ENCODE measurements at regions not wholly inside any gene's neighbourhood (a gene's known extent, or its start where the extent isn't known, plus 50 kb on each side); places are given as distances from the start of the nearest gene placed in this dataset.
"Not testable (repeated sequence)": the region's sequence is repeated elsewhere in the genome, so short reads cannot be mapped to it uniquely, and the experiment has no call there.

GRCh38 chr15:32513378-32513777 lies 57.9 kb upstream of the GOLGA8O start:
- not testable (repeated sequence) for DNase-seq; ATAC-seq (ENCODE audit: insufficient read depth, low FRiP score); H3K36me3 ChIP-seq (ENCODE audit: control insufficient read depth in 4 of 4, insufficient read depth in 4 of 4, low read length in 4 of 4)

GRCh38 chr15:32510027-32510426 lies 54.6 kb upstream of the GOLGA8O start:
- H3K4me3 ChIP-seq; H3K9me3 ChIP-seq (ENCODE audit: control insufficient read depth in 4 of 4, insufficient read depth in 3 of 4, low read length in 3 of 4); H3K9ac ChIP-seq (ENCODE audit: insufficient read depth in 1 of 2, low read length in 2 of 2); H3K4me1 ChIP-seq (ENCODE audit: control insufficient read depth in 5 of 5, insufficient read depth in 5 of 5, low read length in 5 of 5); DNase-seq; H3K27ac ChIP-seq (ENCODE audit: low read depth in 1 of 2, low read length in 1 of 2); H3K36me3 ChIP-seq (ENCODE audit: control insufficient read depth in 4 of 4, insufficient read depth in 4 of 4, low read length in 4 of 4); H3K27me3 ChIP-seq (ENCODE audit: control insufficient read depth in 3 of 3, insufficient read depth in 3 of 3, low read length in 2 of 3); ATAC-seq (ENCODE audit: insufficient read depth, low FRiP score): not testable (repeated sequence)

More at GRCh38 chr15:32513378-32513777, 57.9 kb upstream of the GOLGA8O start:
- not testable (repeated sequence) for H3K27me3 ChIP-seq (ENCODE audit: control insufficient read depth in 3 of 3, insufficient read depth in 3 of 3, low read length in 2 of 3); H3K9ac ChIP-seq (ENCODE audit: insufficient read depth in 1 of 2, low read length in 2 of 2); H3K4me3 ChIP-seq; H3K27ac ChIP-seq (ENCODE audit: low read depth in 1 of 2, low read length in 1 of 2); H3K4me1 ChIP-seq (ENCODE audit: control insufficient read depth in 5 of 5, insufficient read depth in 5 of 5, low read length in 5 of 5); H3K9me3 ChIP-seq (ENCODE audit: control insufficient read depth in 4 of 4, insufficient read depth in 3 of 4, low read length in 3 of 4)

DNA sequence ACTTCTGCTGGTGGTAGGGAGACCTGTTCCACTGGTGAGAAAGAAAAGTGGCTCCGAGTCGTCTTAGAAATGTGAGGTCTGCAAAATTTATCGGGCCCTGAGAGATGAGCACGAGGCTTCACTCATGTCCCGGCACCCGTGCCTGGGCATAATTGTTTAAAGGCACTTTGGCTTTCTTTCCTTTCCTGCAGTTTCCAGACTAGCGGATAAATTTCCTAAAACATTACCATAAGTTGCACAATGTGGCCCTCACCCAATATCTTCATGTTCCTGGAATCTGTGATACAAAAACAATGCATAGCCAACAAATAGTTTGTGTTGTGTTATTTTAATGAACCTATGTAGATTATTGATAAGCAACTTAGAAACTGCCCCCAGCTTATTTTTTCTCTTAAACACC lies 52.6 kb upstream of the GOLGA8O start:
- H3K27me3 ChIP-seq (ENCODE audit: control insufficient read depth in 3 of 3, insufficient read depth in 3 of 3, low read length in 2 of 3); H3K36me3 ChIP-seq (ENCODE audit: control insufficient read depth in 4 of 4, insufficient read depth in 4 of 4, low read length in 4 of 4); H3K27ac ChIP-seq (ENCODE audit: low read depth in 1 of 2, low read length in 1 of 2); DNase-seq; H3K9me3 ChIP-seq (ENCODE audit: control insufficient read depth in 4 of 4, insufficient read depth in 3 of 4, low read length in 3 of 4); ATAC-seq (ENCODE audit: insufficient read depth, low FRiP score); H3K4me1 ChIP-seq (ENCODE audit: control insufficient read depth in 5 of 5, insufficient read depth in 5 of 5, low read length in 5 of 5); H3K9ac ChIP-seq (ENCODE audit: insufficient read depth in 1 of 2, low read length in 2 of 2); H3K4me3 ChIP-seq: not testable (repeated sequence)
- WGBS, 2 donors, result no CpG with 5 or more reads among the region's 7 CpGs

GRCh38 chr15:32506787-32507186 lies 51.4 kb upstream of the GOLGA8O start:
- not testable (repeated sequence) for ATAC-seq (ENCODE audit: insufficient read depth, low FRiP score)
- no CpG with 5 or more reads among the region's 2 CpGs for WGBS, 2 donors

GRCh38 chr15:32505633-32506032 lies 50.2 kb upstream of the GOLGA8O start:
- ATAC-seq (ENCODE audit: insufficient read depth, low FRiP score); H3K4me3 ChIP-seq; H3K9me3 ChIP-seq (ENCODE audit: control insufficient read depth in 4 of 4, insufficient read depth in 3 of 4, low read length in 3 of 4); H3K27ac ChIP-seq (ENCODE audit: low read depth in 1 of 2, low read length in 1 of 2); DNase-seq; H3K27me3 ChIP-seq (ENCODE audit: control insufficient read depth in 3 of 3, insufficient read depth in 3 of 3, low read length in 2 of 3); H3K4me1 ChIP-seq (ENCODE audit: control insufficient read depth in 5 of 5, insufficient read depth in 5 of 5, low read length in 5 of 5); H3K9ac ChIP-seq (ENCODE audit: insufficient read depth in 1 of 2, low read length in 2 of 2); H3K36me3 ChIP-seq (ENCODE audit: control insufficient read depth in 4 of 4, insufficient read depth in 4 of 4, low read length in 4 of 4): not testable (repeated sequence)
- no CpG with 5 or more reads among the region's 4 CpGs for WGBS, 2 donors

More at GRCh38 chr15:32506787-32507186, 51.4 kb upstream of the GOLGA8O start:
- not testable (repeated sequence) for H3K27ac ChIP-seq (ENCODE audit: low read depth in 1 of 2, low read length in 1 of 2); H3K9ac ChIP-seq (ENCODE audit: insufficient read depth in 1 of 2, low read length in 2 of 2); H3K4me1 ChIP-seq (ENCODE audit: control insufficient read depth in 5 of 5, insufficient read depth in 5 of 5, low read length in 5 of 5); H3K36me3 ChIP-seq (ENCODE audit: control insufficient read depth in 4 of 4, insufficient read depth in 4 of 4, low read length in 4 of 4); DNase-seq; H3K9me3 ChIP-seq (ENCODE audit: control insufficient read depth in 4 of 4, insufficient read depth in 3 of 4, low read length in 3 of 4); H3K4me3 ChIP-seq; H3K27me3 ChIP-seq (ENCODE audit: control insufficient read depth in 3 of 3, insufficient read depth in 3 of 3, low read length in 2 of 3)

All from lung (tissue), 9 donors.